ENCODE measurements at regions not wholly inside any gene's neighbourhood (a gene's known extent, or its start where the extent isn't known, plus 50 kb on each side); places are given as distances from the start of the nearest gene placed in this dataset.

- ChIA-PET POLR2A (no interaction called here), CTCF (ENCODE audit: low intra/inter-chr PET ratio, low total read pairs) (no interaction called here)
- no peak overlapping the region for H3K9ac ChIP-seq (ENCODE audit: insufficient read depth, low read depth, low read length)
- FAIRE-seq, result no peak
- H3K27me3 ChIP-seq (ENCODE audit: control insufficient read depth in 1 of 2, insufficient read depth in 2 of 2, low read length in 2 of 2), result no peaks in the 10 kb centered on the region
- intact Hi-C loops (cut with micrococcal nuclease; ENCODE audit: unreplicated experiment) (no loop called here), in situ Hi-C loops (cut with HindIII; ENCODE audit: extremely low pct_ligation_motif_present, low pct_unique_long_range_greater_than_20kb) (no loop called here)
- TF ChIP-seq ZNF501 (CRISPR knock-in tag; IDR thresholded peaks at IDR 0.05) (no peak), RFX1 (IDR thresholded peaks at IDR 0.05) (peak; percentile 29; the same call in 1 of the 2 replicates)
- no peaks in the 10 kb centered on the region for H4K20me1 ChIP-seq (ENCODE audit: insufficient read depth, low read length)
- no peak overlapping the region for H3K4me2 ChIP-seq (ENCODE audit: low read depth, low read length)
- no peak for DNase-seq (ENCODE audit: low spot score)
- H2AFZ ChIP-seq (ENCODE audit: low read length), result no peak overlapping the region
- no peaks in the 10 kb centered on the region for H3K9me3 ChIP-seq (ENCODE audit: low read length)
- H3K79me2 ChIP-seq (ENCODE audit: insufficient read depth, low read length), result no peaks in the 10 kb centered on the region
- H3K4me3 ChIP-seq (replicated peaks in 1 of 3; ENCODE audit: insufficient read depth in 1 of 3, low read depth in 2 of 3, low read length in 3 of 3), result no peak overlapping the region
- H3K36me3 ChIP-seq (replicated peaks in 1 of 2; ENCODE audit: control insufficient read depth in 1 of 2, insufficient read depth in 2 of 2, low read length in 2 of 2), result no peaks in the 10 kb centered on the region
- no peak overlapping the region for H3K27ac ChIP-seq (ENCODE audit: extremely low read length, insufficient read depth, low read length)
- H3K4me1 ChIP-seq (ENCODE audit: insufficient read depth, low read length), result no peaks in the 10 kb centered on the region
- no peak for ATAC-seq
- BruUV-seq (replicated peaks), result no TSS peak
Observed at GRCh38 chr6:76510489-76510888, 438.0 kb upstream of the IMPG1 start.

GRCh38 chr6:76509397-76509796, 436.9 kb upstream of the IMPG1 start:
- H3K4me2 ChIP-seq (ENCODE audit: low read depth, low read length), result no peak overlapping the region
- 4% methylated on average over 2 of the region's 2 CpGs for WGBS (ENCODE audit: low lambda C conversion rate)
- FAIRE-seq (no peak), ATAC-seq (no peak), DNase-seq (ENCODE audit: low spot score) (no peak)
- no peak overlapping the region for H3K27ac ChIP-seq (ENCODE audit: extremely low read length, insufficient read depth, low read length)
- no peak overlapping the region for H3K9ac ChIP-seq (ENCODE audit: insufficient read depth, low read depth, low read length)
- TF ChIP-seq RFX1 (IDR thresholded peaks at IDR 0.05) (no peak), GFI1 (CRISPR knock-in tag; IDR thresholded peaks at IDR 0.05; ENCODE audit: borderline replicate concordance) (no peak), FOXM1 (CRISPR knock-in tag; IDR thresholded peaks at IDR 0.05) (no peak), KAT2B (IDR thresholded peaks at IDR 0.05; ENCODE audit: borderline replicate concordance, low read depth, low read length) (no peak), NR2F2 (IDR thresholded peaks at IDR 0.05; ENCODE audit: borderline replicate concordance, low read depth) (no peak), SMAD9 (CRISPR knock-in tag; IDR thresholded peaks at IDR 0.05) (no peak), ZNF781 (CRISPR knock-in tag; IDR thresholded peaks at IDR 0.05; ENCODE audit: borderline replicate concordance, not compliant biosample characterization) (no peak), ZNF317 (CRISPR knock-in tag; IDR thresholded peaks at IDR 0.05) (no peak), SNAPC2 (CRISPR knock-in tag; IDR thresholded peaks at IDR 0.05) (no peak), ZNF562 (CRISPR knock-in tag; IDR thresholded peaks at IDR 0.05; ENCODE audit: borderline replicate concordance) (no peak), FOXO1 (CRISPR knock-in tag; IDR thresholded peaks at IDR 0.05) (no peak), E2F5 (CRISPR knock-in tag; conservative IDR thresholded peaks at IDR 0.05) (no peak), NKX3-1 (CRISPR knock-in tag; IDR thresholded peaks at IDR 0.05) (no peak), PAF1 (CRISPR knock-in tag; IDR thresholded peaks at IDR 0.05) (no peak), PBX3 (CRISPR knock-in tag; IDR thresholded peaks at IDR 0.05; ENCODE audit: borderline replicate concordance) (no peak), ZNF12 (CRISPR knock-in tag; IDR thresholded peaks at IDR 0.05) (no peak)
- no peaks in the 10 kb centered on the region for H4K20me1 ChIP-seq (ENCODE audit: insufficient read depth, low read length)
- no peak overlapping the region for H3K4me3 ChIP-seq (replicated peaks in 1 of 3; ENCODE audit: insufficient read depth in 1 of 3, low read depth in 2 of 3, low read length in 3 of 3)
- no peaks in the 10 kb centered on the region for H3K9me3 ChIP-seq (ENCODE audit: low read length)
- H3K36me3 ChIP-seq (replicated peaks in 1 of 2; ENCODE audit: control insufficient read depth in 1 of 2, insufficient read depth in 2 of 2, low read length in 2 of 2), result no peaks in the 10 kb centered on the region
- intact Hi-C loops (cut with micrococcal nuclease; ENCODE audit: unreplicated experiment), result no loop called here
- no TSS peak for BruUV-seq (replicated peaks)
- in situ Hi-C loops (cut with HindIII; ENCODE audit: extremely low pct_ligation_motif_present, low pct_unique_long_range_greater_than_20kb), result no loop called here
- H3K27me3 ChIP-seq (ENCODE audit: control insufficient read depth in 1 of 2, insufficient read depth in 2 of 2, low read length in 2 of 2), result no peaks in the 10 kb centered on the region
- ChIA-PET POLR2A (no interaction called here), CTCF (ENCODE audit: low intra/inter-chr PET ratio, low total read pairs) (no interaction called here)
- H2AFZ ChIP-seq (ENCODE audit: low read length), result no peak overlapping the region
- no peaks in the 10 kb centered on the region for H3K4me1 ChIP-seq (ENCODE audit: insufficient read depth, low read length)
- H3K79me2 ChIP-seq (ENCODE audit: insufficient read depth, low read length), result no peaks in the 10 kb centered on the region

Data from HepG2 (cell line).